ENCODE measurements at regions not wholly inside any gene's neighbourhood (a gene's known extent, or its start where the extent isn't known, plus 50 kb on each side); places are given as distances from the start of the nearest gene placed in this dataset.

- no peak for DNase-seq
Measured at GRCh38 chr1:37130221-37130948, 96.1 kb upstream of the GRIK3 start.

- DNase-seq: no peak
Measured at GRCh38 chr1:37131281-37131680, 97.0 kb upstream of the GRIK3 start.

GRCh38 chr1:37133276-37134145 is 99.2 kb upstream of the GRIK3 start:
- DNase-seq: no peak

GRCh38 chr1:37134599-37134998 is 100.3 kb upstream of the GRIK3 start:
- no peak for DNase-seq

- DNase-seq: no peak
Measured at GRCh38 chr1:37135032-37135431, 100.7 kb upstream of the GRIK3 start.

- DNase-seq: no peak
Measured at GRCh38 chr1:37137014-37137413, 102.7 kb upstream of the GRIK3 start.

GRCh38 chr1:37137601-37138000 is 103.3 kb upstream of the GRIK3 start:
- DNase-seq: no peak

- no peak for DNase-seq
Measured at GRCh38 chr1:37143800-37144199, 109.5 kb upstream of the GRIK3 start.

- DNase-seq: no peak
Measured at GRCh38 chr1:37146071-37146470, 111.8 kb upstream of the GRIK3 start.

GRCh38 chr1:37147392-37147831 is 113.1 kb upstream of the GRIK3 start:
- DNase-seq: no peak

- DNase-seq: no peak
Measured at GRCh38 chr1:37147906-37148305, 113.6 kb upstream of the GRIK3 start.

GRCh38 chr1:37148663-37149062 is 114.3 kb upstream of the GRIK3 start:
- DNase-seq: no peak

GRCh38 chr1:37149296-37149695 is 115.0 kb upstream of the GRIK3 start:
- DNase-seq: no peak

GRCh38 chr1:37150986-37151385 is 116.7 kb upstream of the GRIK3 start:
- no peak for DNase-seq

GRCh38 chr1:37151789-37152188 is 117.5 kb upstream of the GRIK3 start:
- DNase-seq: no peak

GRCh38 chr1:37152491-37152890 is 118.2 kb upstream of the GRIK3 start:
- DNase-seq: no peak

GRCh38 chr1:37153116-37154100 is 119.1 kb upstream of the GRIK3 start:
- DNase-seq: no peak

- no peak for DNase-seq
Measured at GRCh38 chr1:37156646-37157045, 122.3 kb upstream of the GRIK3 start.

GRCh38 chr1:37157634-37158033 is 123.3 kb upstream of the GRIK3 start:
- DNase-seq: no peak

GRCh38 chr1:37158113-37158749 is 123.9 kb upstream of the GRIK3 start:
- no peak for DNase-seq

GRCh38 chr1:37159102-37159501 is 124.8 kb upstream of the GRIK3 start:
- no peak for DNase-seq

GRCh38 chr1:37161171-37161570 is 126.9 kb upstream of the GRIK3 start:
- DNase-seq: no peak

Measured in CD4-positive, alpha-beta T cell treated with Interleukin-12 subunit alpha and Interleukin-12 subunit beta, for 1 hour (primary cell).